ENCODE measurements at regions not wholly inside any gene's neighbourhood (a gene's known extent, or its start where the extent isn't known, plus 50 kb on each side); places are given as distances from the start of the nearest gene placed in this dataset.

DNA sequence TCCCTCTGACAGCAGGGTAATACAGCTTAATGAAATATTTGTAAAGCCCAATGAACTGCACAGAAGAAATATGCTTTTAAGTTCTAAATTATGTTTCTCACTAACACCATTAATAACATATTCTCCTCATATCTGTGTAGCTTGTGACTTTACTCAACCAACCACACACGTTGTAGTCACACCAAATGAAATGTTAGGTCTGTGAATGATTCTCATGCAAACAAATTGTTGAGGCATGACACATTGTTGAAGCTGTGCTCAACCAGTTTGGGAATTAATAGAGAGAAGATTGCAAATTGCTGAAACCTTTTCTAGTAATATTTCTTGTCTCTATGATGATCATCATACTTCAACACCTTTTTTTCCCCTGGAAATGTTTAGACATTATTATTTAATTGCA lies 645.9 kb downstream of the PCDH7 start:
- TF ChIP-seq POLR2A (IDR thresholded peaks at IDR 0.05; ENCODE audit: low read depth, low read length): no peak
- no peak for TF ChIP-seq TAF1 (IDR thresholded peaks at IDR 0.05; ENCODE audit: borderline replicate concordance, low read depth, low read length)
